Stomach (tissue), 4 donors: ENCODE measurements at regions not wholly inside any gene's neighbourhood (a gene's known extent, or its start where the extent isn't known, plus 50 kb on each side); places are given as distances from the start of the nearest gene placed in this dataset.

Experiments used
- POLR2A ChIP-seq, 4 donors: fragments of 450-650 bp; IDR thresholded peaks; one replicate each; pipeline ENCODE4 v1.6.1; 2016; ENCODE audit warnings: antibody characterized with exemption in 4 of 4, control low read depth in 2 of 4, mild to moderate bottlenecking in 1 of 4, moderate library complexity in 1 of 4
- POLR2AphosphoS5 ChIP-seq, 3 donors: sonication (generic); formaldehyde crosslinking; IDR thresholded peaks; one replicate each; pipeline ENCODE4 v1.6.1; 2016; ENCODE audit warnings: antibody characterized with exemption in 3 of 3
- TF ChIP-seq, protein P1 (sequence below), 7 experiments: fragments of 450-650 bp in 4 of 7; fragments of 200-600 bp in 3 of 7; sonication (generic) in 3 of 7; IDR thresholded peaks; one replicate each; pipeline ENCODE4 v1.5.1; 2016 to 2019; ENCODE audit warnings: antibody characterized with exemption in 7 of 7, control low read depth in 2 of 7, mild to moderate bottlenecking in 1 of 7

DNA sequence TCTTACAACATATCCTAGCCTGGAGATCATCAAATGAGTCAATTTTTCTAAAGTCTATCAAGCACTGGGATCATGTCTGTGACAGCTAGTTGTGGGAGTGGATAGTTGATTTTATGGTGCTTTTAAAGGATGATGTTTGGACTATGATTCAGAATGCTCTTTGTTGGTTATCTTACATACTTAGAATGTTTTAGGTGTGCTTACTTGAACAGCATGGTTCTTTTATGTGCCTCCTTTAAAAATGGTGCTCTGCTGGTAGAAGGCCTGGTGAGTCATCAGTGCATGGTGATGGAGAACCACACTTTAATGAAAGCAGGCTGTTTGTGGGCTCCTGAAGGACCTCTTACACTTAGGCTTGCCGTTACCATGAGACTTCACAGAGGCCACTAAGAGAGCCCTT is 682.7 kb upstream of the FANCL start:
- TF ChIP-seq, protein P1, sequence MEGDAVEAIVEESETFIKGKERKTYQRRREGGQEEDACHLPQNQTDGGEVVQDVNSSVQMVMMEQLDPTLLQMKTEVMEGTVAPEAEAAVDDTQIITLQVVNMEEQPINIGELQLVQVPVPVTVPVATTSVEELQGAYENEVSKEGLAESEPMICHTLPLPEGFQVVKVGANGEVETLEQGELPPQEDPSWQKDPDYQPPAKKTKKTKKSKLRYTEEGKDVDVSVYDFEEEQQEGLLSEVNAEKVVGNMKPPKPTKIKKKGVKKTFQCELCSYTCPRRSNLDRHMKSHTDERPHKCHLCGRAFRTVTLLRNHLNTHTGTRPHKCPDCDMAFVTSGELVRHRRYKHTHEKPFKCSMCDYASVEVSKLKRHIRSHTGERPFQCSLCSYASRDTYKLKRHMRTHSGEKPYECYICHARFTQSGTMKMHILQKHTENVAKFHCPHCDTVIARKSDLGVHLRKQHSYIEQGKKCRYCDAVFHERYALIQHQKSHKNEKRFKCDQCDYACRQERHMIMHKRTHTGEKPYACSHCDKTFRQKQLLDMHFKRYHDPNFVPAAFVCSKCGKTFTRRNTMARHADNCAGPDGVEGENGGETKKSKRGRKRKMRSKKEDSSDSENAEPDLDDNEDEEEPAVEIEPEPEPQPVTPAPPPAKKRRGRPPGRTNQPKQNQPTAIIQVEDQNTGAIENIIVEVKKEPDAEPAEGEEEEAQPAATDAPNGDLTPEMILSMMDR (IDR thresholded peaks at IDR 0.05), result no peak
- TF ChIP-seq POLR2A (IDR thresholded peaks at IDR 0.05) (no peak), POLR2AphosphoS5 (IDR thresholded peaks at IDR 0.05) (no peak)
